Thymus (tissue), 11 donors: ENCODE measurements at regions not wholly inside any gene's neighbourhood (a gene's known extent, or its start where the extent isn't known, plus 50 kb on each side); places are given as distances from the start of the nearest gene placed in this dataset.

Experiments
- DNase-seq, 9 donors: peaks; one replicate each; pipeline ENCODE4 v3.0.0-alpha.2; 2013; ENCODE audit warnings: low spot score in 9 of 9, low read depth in 6 of 9, missing footprints in 1 of 9
- H3K27ac ChIP-seq, 2 donors: one replicate each; pipeline ENCODE4 v1.5.1; 2013; ENCODE audit warnings: control low read depth in 1 of 2, low read depth in 1 of 2, low read length in 1 of 2, mild to moderate bottlenecking in 1 of 2, moderate library complexity in 1 of 2
- H3K27me3 ChIP-seq, 2 donors: one replicate each; pipeline ENCODE4 v1.5.1; 2013; ENCODE audit warnings: low read length in 1 of 2; ENCODE audit not compliant: control insufficient read depth in 2 of 2, insufficient read depth in 1 of 2
- H3K36me3 ChIP-seq, 2 donors: one replicate each; pipeline ENCODE4 v1.5.1; 2013; ENCODE audit warnings: low read length in 1 of 2, mild to moderate bottlenecking in 1 of 2, moderate library complexity in 1 of 2; ENCODE audit not compliant: control insufficient read depth in 2 of 2, insufficient read depth in 2 of 2
- H3K4me1 ChIP-seq, 2 donors: one replicate each; pipeline ENCODE4 v1.5.1; 2013; ENCODE audit warnings: low read length in 2 of 2; ENCODE audit not compliant: control insufficient read depth in 2 of 2, insufficient read depth in 2 of 2
- H3K4me3 ChIP-seq, 2 donors: one replicate each; pipeline ENCODE4 v1.5.1; 2013; ENCODE audit warnings: low read length in 2 of 2, control low read depth in 1 of 2, mild to moderate bottlenecking in 1 of 2
- H3K9me3 ChIP-seq, 2 donors: one replicate each; pipeline ENCODE4 v1.5.1; 2013; ENCODE audit warnings: low read length in 1 of 2, mild to moderate bottlenecking in 1 of 2; ENCODE audit not compliant: control insufficient read depth in 2 of 2, insufficient read depth in 1 of 2
- whole genome bisulfite sequencing: extraction: QIAGEN DNeasy Blood & Tissue Kit; methylation state at CpG from one replicate; pipeline ENCODE4 v1.1.7; 2013; 5-methylcytosine and 5-hydroxymethylcytosine counted together
- donor health status: healthy.

DNA sequence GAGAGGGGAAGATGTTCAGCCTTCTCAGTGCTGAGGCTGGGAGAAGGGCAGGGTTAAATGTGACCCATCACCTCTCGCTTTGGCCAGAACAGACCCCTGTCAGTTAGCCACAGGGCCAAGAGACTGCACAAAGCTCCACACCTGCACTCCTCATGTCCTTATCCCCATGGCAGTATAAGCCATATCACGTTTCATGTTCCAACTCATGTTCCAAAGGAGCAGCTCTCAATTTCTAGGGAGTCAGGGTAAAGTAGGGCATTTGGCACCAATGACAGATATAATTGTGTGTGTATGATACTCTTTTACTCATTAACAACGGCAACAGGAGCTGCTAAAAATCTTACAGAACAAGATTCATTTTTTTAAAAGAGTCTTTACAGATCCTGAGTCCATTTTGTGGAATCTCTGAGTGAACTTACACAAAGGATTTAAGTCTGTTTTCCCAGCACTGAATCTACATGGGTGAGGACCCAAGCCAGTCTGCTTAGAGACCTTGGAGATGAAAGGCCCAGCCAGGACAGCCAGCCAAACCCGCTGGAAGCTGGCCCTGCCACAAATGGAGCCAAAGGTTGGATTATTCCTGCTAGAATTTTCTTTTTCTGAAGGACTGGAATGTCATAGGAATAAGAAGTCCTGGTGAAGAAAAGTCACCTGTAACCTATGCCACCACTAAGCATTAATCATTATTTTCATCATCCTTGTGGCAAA lies 129.1 kb upstream of the SMAD1 start:
- no peaks in the 10 kb centered on the region for H3K4me1 ChIP-seq
- WGBS, result 97% methylated on average over 4 of the region's 4 CpGs
- H3K4me3 ChIP-seq, result no peak overlapping the region
- H3K27me3 ChIP-seq, result no peaks in the 10 kb centered on the region
- H3K9me3 ChIP-seq, result no peaks in the 10 kb centered on the region
- H3K36me3 ChIP-seq, result no peaks in the 10 kb centered on the region
- H3K27ac ChIP-seq, result no peak overlapping the region
- no peak for DNase-seq

DNA sequence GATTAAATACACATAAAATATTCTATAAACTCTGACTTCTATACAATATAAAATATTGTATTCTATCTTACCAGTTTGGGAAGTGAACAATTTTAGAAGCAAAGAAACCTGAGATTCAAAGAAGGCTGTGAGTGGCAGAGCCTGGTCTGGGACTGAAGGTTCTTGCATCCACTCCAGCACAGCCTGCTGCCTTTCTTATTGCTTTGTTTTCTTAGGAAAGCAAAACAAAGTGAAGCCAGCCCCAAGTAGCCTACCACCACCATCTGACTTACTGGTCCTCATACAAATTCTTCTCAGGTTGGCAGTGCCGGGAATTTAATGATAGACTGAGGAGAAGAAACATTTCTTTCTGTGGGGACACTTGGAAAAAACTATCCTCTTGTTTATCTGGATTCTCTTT lies 129.7 kb upstream of the SMAD1 start:
- no peaks in the 10 kb centered on the region for H3K36me3 ChIP-seq
- no peaks in the 10 kb centered on the region for H3K9me3 ChIP-seq
- no peak for DNase-seq
- no peaks in the 10 kb centered on the region for H3K4me1 ChIP-seq
- 98% methylated on average over 1 of the region's 1 CpG for WGBS
- H3K4me3 ChIP-seq, result no peak overlapping the region
- no peak overlapping the region for H3K27ac ChIP-seq
- no peaks in the 10 kb centered on the region for H3K27me3 ChIP-seq

DNA sequence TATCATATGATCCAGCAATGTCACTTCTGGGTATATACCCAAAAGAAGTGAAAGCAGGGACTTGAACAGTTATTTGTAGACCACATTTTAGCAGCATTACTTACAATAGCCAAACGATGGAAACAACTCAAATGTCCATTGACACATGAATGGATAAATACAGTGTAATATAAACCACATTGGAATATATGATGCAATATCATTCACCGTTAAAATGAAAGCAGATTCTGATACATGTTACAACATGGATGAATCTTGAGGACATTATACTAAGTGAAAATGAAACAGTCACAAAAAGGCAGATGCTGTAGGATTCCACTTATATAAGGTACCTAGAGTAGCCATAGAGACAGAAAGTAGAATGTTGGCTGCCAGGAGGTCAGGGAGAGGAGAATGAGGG lies 130.5 kb upstream of the SMAD1 start:
- H3K27ac ChIP-seq, result no peak overlapping the region
- no peaks in the 10 kb centered on the region for H3K27me3 ChIP-seq
- 94% methylated on average over 2 of the region's 2 CpGs for WGBS
- H3K9me3 ChIP-seq, result no peaks in the 10 kb centered on the region
- H3K4me1 ChIP-seq, result no peaks in the 10 kb centered on the region
- no peak overlapping the region for H3K4me3 ChIP-seq
- no peak for DNase-seq
- no peaks in the 10 kb centered on the region for H3K36me3 ChIP-seq

DNA sequence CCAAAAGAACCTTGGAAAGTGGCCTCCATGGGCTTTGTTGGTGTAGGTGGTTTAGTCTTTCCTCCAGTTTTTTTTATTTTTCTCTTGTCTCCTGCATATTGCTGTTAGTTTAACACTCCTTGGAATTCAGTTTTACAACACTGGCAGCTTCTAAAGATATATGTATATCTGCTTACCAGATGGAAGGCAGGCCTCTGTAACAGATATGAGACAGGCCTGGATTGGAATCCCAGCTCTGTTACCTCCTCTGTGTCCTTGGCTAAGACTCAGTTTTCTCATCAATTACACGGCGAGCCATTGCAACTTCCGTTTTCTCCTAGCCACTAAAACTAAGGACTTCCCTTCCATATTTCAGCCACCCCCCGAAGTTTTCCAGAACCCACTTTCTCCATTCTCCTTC lies 133.4 kb upstream of the SMAD1 start:
- H3K36me3 ChIP-seq, result no peaks in the 10 kb centered on the region
- DNase-seq, result no peak
- 95% methylated on average over 4 of the region's 4 CpGs for WGBS
- no peak overlapping the region for H3K27ac ChIP-seq
- H3K4me3 ChIP-seq, result no peak overlapping the region
- H3K4me1 ChIP-seq, result no peaks in the 10 kb centered on the region
- H3K27me3 ChIP-seq, result no peaks in the 10 kb centered on the region
- H3K9me3 ChIP-seq, result no peaks in the 10 kb centered on the region

DNA sequence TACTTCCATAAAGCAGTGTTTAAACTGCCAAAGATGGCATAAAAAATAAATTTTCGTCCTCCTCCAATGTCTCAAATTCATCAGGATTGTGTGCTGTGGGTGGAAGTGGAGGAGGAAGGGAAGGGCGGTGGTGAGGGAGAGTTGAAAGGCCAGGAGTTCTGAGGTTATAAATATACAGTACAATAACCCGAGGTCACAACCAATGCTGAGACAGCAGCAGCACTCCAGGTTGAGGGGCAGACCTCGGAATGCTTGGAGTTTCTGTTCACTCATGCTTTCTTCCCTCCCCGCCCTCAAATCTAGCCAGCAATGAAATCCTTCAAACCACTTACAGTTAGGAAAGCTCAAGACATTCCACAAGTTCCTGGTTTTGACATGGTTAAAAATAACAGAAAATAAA lies 134.0 kb upstream of the SMAD1 start:
- 76% methylated on average over 5 of the region's 5 CpGs for WGBS
- no peaks in the 10 kb centered on the region for H3K27me3 ChIP-seq
- DNase-seq, result no peak

DNA sequence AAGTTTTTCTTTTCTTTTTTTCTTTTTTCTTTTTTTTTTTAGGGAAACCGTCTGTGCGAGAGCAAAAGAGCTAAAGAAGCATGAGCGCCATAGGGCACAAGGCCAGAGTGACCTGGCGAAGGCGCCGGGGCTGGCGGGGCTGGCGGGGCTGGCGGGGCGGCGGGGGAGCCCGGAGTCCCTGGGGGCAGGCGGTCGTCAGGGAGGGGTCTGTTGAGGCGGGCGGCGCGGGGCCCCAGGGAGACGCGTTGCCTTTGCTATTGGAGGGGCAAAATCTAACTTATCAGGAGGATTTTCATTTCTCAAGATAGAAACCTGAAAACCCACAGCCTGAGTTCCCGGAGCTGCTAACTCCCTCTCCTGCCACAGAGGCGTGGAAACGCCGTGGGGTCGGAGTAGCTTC lies 135.6 kb upstream of the SMAD1 start:
- Histone ChIP-seq H3K4me3 (no peak overlapping the region), H3K36me3 (no peaks in the 10 kb centered on the region), H3K27me3 (no peaks in the 10 kb centered on the region), H3K27ac (no peak overlapping the region), H3K9me3 (no peaks in the 10 kb centered on the region), H3K4me1 (no peaks in the 10 kb centered on the region)
- no peak for DNase-seq
- WGBS, result 98% methylated on average over 25 of the region's 25 CpGs

More for the DNA sequence above, 134.0 kb upstream of the SMAD1 start:
- Histone ChIP-seq H3K36me3 (no peaks in the 10 kb centered on the region), H3K4me3 (no peak overlapping the region), H3K27ac (no peak overlapping the region), H3K9me3 (no peaks in the 10 kb centered on the region), H3K4me1 (no peaks in the 10 kb centered on the region)

DNA sequence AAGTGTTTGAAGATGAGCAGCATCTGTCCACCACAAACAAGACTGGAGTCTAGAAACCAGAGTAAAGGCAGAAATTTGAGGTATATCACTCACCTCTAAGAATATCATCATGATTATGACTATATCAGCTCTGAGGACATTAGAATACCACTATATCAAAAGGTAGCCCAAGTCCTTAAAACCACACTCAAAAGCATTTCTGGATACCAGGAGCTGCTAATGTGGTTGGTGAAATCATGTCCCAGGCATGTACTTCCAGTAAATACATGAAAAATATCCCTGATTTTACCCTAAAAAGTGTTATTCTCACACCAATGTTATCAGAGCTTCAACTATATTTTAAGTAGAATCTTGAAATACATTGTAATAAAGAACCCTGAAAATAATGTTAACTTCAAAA lies 136.3 kb upstream of the SMAD1 start:
- H3K36me3 ChIP-seq, result no peaks in the 10 kb centered on the region
- no peak for DNase-seq
- no peaks in the 10 kb centered on the region for H3K27me3 ChIP-seq
- H3K27ac ChIP-seq, result no peak overlapping the region
- H3K4me3 ChIP-seq, result no peak overlapping the region
- H3K4me1 ChIP-seq, result no peaks in the 10 kb centered on the region
- no peaks in the 10 kb centered on the region for H3K9me3 ChIP-seq

DNA sequence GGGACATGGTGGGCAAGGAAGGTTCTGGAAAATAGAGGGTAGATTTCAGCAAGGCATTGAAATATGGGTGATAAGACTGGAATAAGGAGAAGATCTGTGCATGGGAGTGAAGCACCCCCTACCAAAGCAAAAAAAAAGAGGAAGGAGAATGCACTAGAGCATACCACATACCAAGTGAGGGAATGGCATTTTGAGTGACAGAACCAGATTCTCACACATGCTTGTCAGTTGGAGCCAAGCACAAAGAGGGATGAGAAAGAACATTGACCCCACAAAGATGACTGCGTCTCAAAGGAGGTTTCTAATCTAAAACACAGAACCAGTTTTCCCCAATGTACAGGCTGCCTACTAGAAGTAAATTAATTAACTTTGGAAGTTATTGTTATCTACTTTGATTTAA lies 140.3 kb upstream of the SMAD1 start:
- Histone ChIP-seq H3K27me3 (no peaks in the 10 kb centered on the region), H3K4me1 (no peaks in the 10 kb centered on the region), H3K9me3 (no peaks in the 10 kb centered on the region), H3K27ac (no peak overlapping the region), H3K36me3 (no peaks in the 10 kb centered on the region), H3K4me3 (no peak overlapping the region)
- 98% methylated on average over 1 of the region's 1 CpG for WGBS
- no peak for DNase-seq

DNA sequence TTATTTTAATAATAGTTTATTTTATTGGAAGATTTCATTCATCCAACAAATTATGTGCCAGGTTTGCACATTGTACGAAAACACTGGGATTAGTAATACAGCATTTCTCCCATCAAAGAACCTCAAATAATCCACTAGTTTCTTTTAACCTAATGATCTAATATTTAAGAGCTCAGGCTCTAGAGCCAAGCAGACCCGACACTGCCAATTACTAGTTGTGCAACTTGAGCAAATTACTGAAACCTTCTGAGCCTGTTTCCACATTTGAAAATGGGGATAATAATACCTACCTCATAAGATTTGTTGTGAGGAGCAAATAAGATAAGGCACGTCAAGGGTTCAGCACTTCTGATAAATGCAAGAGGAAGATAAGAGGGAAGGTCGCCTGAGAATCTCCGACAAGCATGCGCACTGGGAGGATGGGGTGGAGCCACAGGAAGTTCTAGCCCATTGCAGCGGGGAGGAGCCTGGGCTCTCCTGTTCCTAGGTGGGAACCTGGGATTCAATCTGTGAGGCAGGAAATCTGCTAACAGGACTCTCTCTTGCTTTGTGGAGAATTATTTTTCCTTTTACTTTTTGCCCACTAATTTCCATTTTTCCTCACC lies 141.5 kb upstream of the SMAD1 start:
- Histone ChIP-seq H3K27ac (no peak overlapping the region), H3K36me3 (no peaks in the 10 kb centered on the region), H3K4me1 (no peaks in the 10 kb centered on the region), H3K27me3 (no peaks in the 10 kb centered on the region), H3K4me3 (no peak overlapping the region), H3K9me3 (no peaks in the 10 kb centered on the region)
- no peak for DNase-seq
- WGBS, result 98% methylated on average over 7 of the region's 7 CpGs
